Peyer's patch (tissue), 4 donors: ENCODE measurements at regions not wholly inside any gene's neighbourhood (a gene's known extent, or its start where the extent isn't known, plus 50 kb on each side); places are given as distances from the start of the nearest gene placed in this dataset.
A peak's percentile ranks its signal among the peaks of the same experiment; 100 is the strongest.
"Not testable (repeated sequence)": the region's sequence is repeated elsewhere in the genome, so short reads cannot be mapped to it uniquely, and the experiment has no call there.

Experiments used
- DNase-seq, 3 donors: peaks; one replicate each; pipeline ENCODE4 v3.0.0-alpha.2; 2017 to 2019
- H3K27ac ChIP-seq, 4 donors: fragments of 200-600 bp; sonication (generic); one replicate each; pipeline ENCODE4 v1.5.1; 2016 to 2019
- H3K27me3 ChIP-seq, 2 donors: fragments of 200-600 bp; sonication (generic); one replicate each; pipeline ENCODE4 v1.5.1; 2019
- H3K36me3 ChIP-seq, 3 donors: fragments of 200-600 bp; sonication (generic); one replicate each; pipeline ENCODE4 v1.5.1; 2016 to 2019
- H3K4me1 ChIP-seq, 4 donors: fragments of 200-600 bp; sonication (generic); one replicate each; pipeline ENCODE4 v1.5.1; 2016 to 2019
- H3K4me3 ChIP-seq, 4 donors: fragments of 200-600 bp; sonication (generic); 1 replicate in 3 of 4; 2 replicates in 1 of 4; pipeline ENCODE4 v1.5.1; 2016 to 2019; ENCODE audit warnings: mild to moderate bottlenecking in 1 of 4
- H3K9me3 ChIP-seq, 4 donors: fragments of 200-600 bp; sonication (generic); one replicate each; pipeline ENCODE4 v1.5.1; 2016 to 2019; ENCODE audit warnings: mild to moderate bottlenecking in 1 of 4
- small RNA-seq, 2 donors: library from RNA; depleted of rRNA; stranded (forward); fragments of <200 nt; gene quantifications; one replicate each; pipeline ENCODE3, GENCODE V24; 2016

DNA sequence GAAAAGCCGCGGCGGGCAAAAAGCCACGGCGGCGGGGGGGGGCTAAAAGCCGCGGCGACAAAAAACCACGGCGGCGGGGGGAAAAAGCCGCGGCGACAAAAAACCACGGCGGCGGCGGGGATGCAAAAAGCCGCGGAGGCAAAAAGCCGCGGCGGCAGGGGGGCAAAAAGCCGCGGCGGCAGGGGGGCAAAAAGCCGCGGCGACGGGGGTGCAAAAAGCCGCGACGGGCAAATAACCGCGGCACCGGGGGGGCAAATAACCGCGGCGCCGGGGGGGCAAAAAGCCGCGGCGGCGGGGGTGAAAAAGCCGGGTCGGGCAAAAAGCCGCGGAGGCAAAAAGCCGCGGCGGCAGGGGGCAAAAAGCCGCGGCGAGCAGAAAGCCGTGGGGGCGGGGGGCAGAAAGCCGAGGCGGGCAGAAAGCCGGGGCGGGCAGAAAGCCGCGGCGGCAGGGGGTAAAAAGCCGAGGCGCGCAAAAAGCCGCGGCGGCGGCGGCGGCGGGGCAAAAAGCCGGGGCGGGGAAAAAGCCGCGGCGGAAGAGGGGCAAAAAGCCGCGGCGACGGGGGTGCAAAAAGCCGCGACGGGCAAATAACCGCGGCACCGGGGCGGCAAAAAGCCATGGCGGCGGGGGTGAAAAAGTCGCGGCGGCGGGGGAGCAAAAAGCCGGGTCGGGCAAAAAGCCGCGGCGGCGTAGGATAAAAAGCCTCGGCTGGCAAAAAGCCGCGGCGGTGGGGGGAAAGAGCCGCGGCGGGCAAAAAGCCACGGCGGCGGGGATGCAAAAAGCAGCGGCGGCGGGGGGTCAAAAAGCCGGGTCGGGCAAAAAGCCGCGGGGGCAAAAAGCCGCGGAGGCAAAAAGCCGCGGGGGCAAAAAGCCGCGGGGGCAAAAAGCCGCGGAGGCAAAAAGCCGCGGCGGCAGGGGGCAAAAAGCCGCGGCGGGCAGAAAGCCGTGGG lies 1632.4 kb downstream of the RPIA start:
- DNase-seq = peak in 2 of 3 donors; percentile 17 to 55
- peak overlapping the region in 3 of 4 donors; percentile 26 to 48 (median 45) for H3K4me3 ChIP-seq

DNA sequence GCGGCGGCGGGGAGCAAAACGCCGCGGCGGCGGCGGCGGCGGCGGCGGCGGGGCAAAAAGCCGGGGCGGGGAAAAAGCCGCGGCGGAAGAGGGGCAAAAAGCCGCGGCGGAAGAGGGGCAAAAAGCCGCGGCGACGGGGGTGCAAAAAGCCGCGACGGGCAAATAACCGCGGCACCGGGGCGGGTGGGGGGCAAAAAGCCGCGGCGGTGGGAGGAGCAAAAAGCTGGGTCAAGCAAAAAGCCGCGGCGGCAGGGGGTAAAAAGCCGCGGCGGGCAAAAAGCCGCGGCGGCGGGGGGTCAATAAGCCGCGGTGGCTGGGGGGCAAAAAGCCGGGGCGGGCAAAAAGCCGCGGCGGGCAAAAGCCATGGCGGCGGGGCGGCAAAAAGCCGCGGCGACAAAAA lies 1633.2 kb downstream of the RPIA start:
- not testable (repeated sequence) for H3K36me3 ChIP-seq, H3K9me3 ChIP-seq, H3K27ac ChIP-seq, H3K27me3 ChIP-seq, DNase-seq, H3K4me1 ChIP-seq
- H3K4me3 ChIP-seq = peak overlapping the region in 2 of 4 donors; percentile 45 to 48

More for the DNA sequence above, 1632.4 kb downstream of the RPIA start:
- H3K27me3 ChIP-seq, H3K27ac ChIP-seq, H3K4me1 ChIP-seq, H3K9me3 ChIP-seq, H3K36me3 ChIP-seq: not testable (repeated sequence)

DNA sequence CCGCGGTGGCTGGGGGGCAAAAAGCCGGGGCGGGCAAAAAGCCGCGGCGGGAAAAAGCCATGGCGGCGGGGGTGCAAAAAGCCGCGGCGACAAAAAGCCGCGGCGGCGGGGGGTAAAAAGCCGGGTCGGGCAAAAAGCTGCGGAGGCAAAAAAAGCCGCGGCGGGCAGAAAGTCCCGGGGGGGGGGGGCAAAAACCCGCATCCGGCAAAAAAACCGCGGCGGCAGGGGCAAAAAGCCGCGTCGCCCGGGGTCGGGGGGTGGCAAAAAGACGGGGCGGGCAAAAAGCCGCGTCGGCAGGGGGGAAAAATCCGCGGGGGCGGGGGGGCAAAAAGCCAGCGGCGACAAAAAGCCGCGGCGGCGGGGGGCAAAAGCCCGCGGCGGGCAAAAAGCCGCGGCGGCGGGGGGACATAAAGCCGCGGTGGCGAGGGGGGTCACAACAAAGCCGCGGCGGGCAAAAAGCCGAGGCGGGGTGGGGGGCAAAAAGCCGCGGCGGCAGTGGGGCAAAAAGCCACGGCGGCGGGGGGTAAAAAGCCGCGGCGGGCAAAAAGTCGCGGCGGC lies 1634.4 kb downstream of the RPIA start:
- H3K27me3 ChIP-seq, H3K27ac ChIP-seq, H3K36me3 ChIP-seq, H3K4me1 ChIP-seq, H3K9me3 ChIP-seq: not testable (repeated sequence)
- peak in 1 of 3 donors; percentile 45 for DNase-seq
- H3K4me3 ChIP-seq = peak overlapping the region in 1 of 4 donors; percentile 14

DNA sequence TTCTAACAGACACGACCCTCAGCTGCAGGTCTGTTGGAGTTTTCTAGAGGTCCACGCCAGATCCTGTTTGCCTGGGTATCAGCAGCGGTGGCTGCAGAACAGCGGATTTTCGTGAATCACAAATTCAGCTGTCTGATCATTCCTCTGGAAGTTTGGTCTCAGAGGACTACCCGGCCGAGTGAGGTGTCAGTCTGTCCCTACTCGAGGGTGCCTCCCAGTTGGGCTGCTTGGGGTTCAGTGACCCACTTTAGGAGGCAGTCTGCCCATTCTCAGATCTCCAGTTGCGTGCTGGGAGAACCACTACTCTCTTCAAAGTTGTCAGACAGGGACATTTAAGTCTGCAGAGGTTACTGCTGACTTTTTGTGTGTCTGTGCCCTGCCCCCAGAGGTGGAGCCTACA lies 1664.1 kb downstream of the RPIA start:
- H3K4me1 ChIP-seq, H3K27me3 ChIP-seq, H3K4me3 ChIP-seq, H3K36me3 ChIP-seq, H3K27ac ChIP-seq, H3K9me3 ChIP-seq, DNase-seq: not testable (repeated sequence)

DNA sequence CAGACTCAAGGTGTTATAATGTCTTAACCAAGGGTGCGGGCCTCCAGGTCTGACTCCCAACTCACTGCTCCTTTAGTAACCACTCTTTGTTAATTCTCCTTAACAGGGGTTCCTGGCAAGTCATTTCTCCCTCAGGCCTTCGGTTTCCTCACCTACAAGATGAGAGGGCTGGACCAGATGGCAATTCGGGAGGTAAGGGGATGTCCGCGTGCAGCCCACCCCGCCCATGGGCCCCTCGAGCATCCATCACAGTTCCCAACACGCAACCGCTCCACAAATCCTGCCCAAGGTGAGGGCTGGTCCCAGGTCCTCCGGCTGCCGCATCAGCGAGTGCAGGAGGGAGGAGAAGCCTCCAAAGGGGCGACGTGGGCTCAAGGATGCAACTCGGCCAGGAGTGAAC lies 1667.9 kb downstream of the RPIA start:
- not testable (repeated sequence) for H3K36me3 ChIP-seq, H3K4me3 ChIP-seq, DNase-seq, H3K4me1 ChIP-seq, H3K27me3 ChIP-seq, H3K9me3 ChIP-seq, H3K27ac ChIP-seq

DNA sequence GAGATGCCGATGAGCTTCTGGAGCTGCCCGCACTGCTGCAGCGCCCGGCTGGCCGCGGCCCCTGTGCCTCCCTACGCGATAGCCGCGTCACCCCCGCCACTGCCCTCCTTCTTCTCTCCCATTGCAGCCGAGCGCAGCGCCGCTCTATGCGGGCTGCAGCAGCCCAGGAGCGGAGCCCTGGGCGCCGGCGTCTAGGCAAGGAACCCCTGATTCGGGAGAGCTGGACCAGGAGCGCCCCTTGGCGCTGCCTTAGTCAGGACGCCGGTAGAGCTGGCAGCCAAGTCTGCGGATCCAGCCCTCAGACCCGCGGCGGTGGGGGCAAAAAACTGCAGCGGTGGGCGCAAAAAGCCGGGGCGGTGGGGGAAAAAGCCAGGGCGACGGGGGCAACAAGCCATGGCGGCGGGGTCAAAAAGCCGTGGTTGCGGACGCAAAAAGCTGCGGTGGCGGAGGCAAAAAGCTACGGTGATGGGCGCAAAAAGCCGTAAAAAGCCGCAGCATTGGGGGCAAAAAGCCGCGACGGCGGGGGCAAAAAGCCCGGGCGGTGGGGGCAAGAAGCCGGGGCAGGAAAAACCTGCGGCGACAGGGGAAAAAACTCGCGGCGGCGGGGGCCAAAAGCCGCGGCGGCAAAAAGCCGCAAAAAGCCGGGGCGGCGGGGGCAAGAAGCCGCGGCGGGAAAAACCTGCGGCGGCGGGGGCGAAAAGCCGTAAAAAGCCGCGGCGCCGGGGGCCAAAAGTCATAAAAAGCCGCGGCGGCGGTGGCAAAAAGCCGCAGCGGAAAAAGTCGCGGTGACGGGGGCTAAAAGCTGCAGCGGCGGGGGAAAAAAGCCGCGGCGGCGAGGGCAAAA lies 1668.6 kb downstream of the RPIA start:
- not testable (repeated sequence) for H3K36me3 ChIP-seq, H3K4me3 ChIP-seq, H3K27ac ChIP-seq, H3K27me3 ChIP-seq, H3K9me3 ChIP-seq, H3K4me1 ChIP-seq
- DNase-seq = peak in 1 of 3 donors; percentile 16

DNA sequence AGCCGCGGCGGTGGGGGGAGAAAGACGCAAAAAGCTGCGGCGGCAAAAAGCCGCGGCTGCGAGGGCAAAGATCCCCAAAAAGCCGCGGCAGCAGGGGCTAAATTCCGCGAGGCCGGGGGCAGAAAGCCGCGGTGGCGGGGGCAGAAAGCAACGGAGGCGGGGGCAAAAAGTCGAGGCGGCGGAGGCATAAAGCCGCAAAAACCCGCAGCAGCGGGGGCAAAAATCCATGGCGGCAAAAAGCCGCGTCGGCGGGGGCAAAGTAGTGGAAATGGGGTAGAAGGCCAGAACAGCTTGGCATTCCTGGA lies 1669.2 kb downstream of the RPIA start:
- H3K4me3 ChIP-seq, H3K36me3 ChIP-seq, H3K4me1 ChIP-seq, H3K9me3 ChIP-seq, DNase-seq, H3K27ac ChIP-seq, H3K27me3 ChIP-seq: not testable (repeated sequence)

Small RNA genes lying in the stretch of these regions (small RNA-seq; reads per million reads assigned to genes)
- 0 reads per million in 2 donors for gene AC233263.1
- 0 reads per million in 2 donors for gene AC233263.2
- gene IGKV1D-35 = 0 reads per million in 2 donors
- gene IGKV2D-19 = 0 reads per million in 2 donors
- 0 reads per million in 2 donors for gene IGKV2D-36
- 0 reads per million in 2 donors for gene IGKV2D-38
- 0 reads per million in 2 donors for gene IGKV3D-25
